MM.1S (cell line): ENCODE measurements at regions not wholly inside any gene's neighbourhood (a gene's known extent, or its start where the extent isn't known, plus 50 kb on each side); places are given as distances from the start of the nearest gene placed in this dataset.

Source experiments
- DNase-seq: peaks from one replicate; pipeline ENCODE4 v3.0.0-alpha.2; 2015
- H2AFZ ChIP-seq: fragments of 300-600 bp; sonication (generic); 2 replicates; pipeline ENCODE4 v1.6.0; 2016; ENCODE audit warnings: antibody characterized with exemption, low read length
- H3F3A ChIP-seq: fragments of 300-600 bp; sonication (generic); 2 replicates; pipeline ENCODE4 v1.6.1; 2016; ENCODE audit warnings: mild to moderate bottlenecking, antibody characterized with exemption, low read length, moderate library complexity, mixed read lengths; ENCODE audit not compliant: insufficient read depth
- H3K27ac ChIP-seq: fragments of 300-600 bp; sonication (generic); 2 replicates; pipeline ENCODE4 v1.5.1; 2016; ENCODE audit warnings: mild to moderate bottlenecking, low read length
- H3K27me3 ChIP-seq: fragments of 300-600 bp; sonication (generic); replicated peaks from 2 replicates; pipeline ENCODE4 v1.6.0; 2016; ENCODE audit warnings: low read length; ENCODE audit not compliant: insufficient read depth
- H3K36me3 ChIP-seq: fragments of 300-600 bp; sonication (generic); replicated peaks from 2 replicates; pipeline ENCODE4 v1.6.1; 2016; ENCODE audit warnings: mild to moderate bottlenecking, low read length, mixed read lengths; ENCODE audit not compliant: insufficient read depth
- H3K4me1 ChIP-seq: fragments of 300-600 bp; sonication (generic); 2 replicates; pipeline ENCODE4 v1.6.1; 2016; ENCODE audit warnings: low read length, mixed read lengths
- H3K4me2 ChIP-seq: fragments of 300-600 bp; sonication (generic); 2 replicates; pipeline ENCODE4 v1.6.0; 2016; ENCODE audit warnings: low read depth, low read length
- H3K4me3 ChIP-seq: fragments of 300-600 bp; sonication (generic); 2 replicates; pipeline ENCODE4 v1.5.1; 2016; ENCODE audit warnings: low read length, mixed read lengths
- H3K79me2 ChIP-seq: fragments of 300-600 bp; sonication (generic); 2 replicates; pipeline ENCODE4 v1.6.1; 2016; ENCODE audit warnings: mixed run types, low read length, mixed read lengths
- H3K9ac ChIP-seq: fragments of 300-600 bp; sonication (generic); 2 replicates; pipeline ENCODE4 v1.6.1; 2016; ENCODE audit warnings: low read length, mixed read lengths
- H3K9me2 ChIP-seq: fragments of 300-600 bp; sonication (generic); replicated peaks from 2 replicates; pipeline ENCODE4 v1.6.1; 2016; ENCODE audit warnings: mild to moderate bottlenecking, low read length, mixed read lengths; ENCODE audit not compliant: insufficient read depth
- H3K9me3 ChIP-seq: fragments of 300-600 bp; sonication (generic); replicated peaks from 2 replicates; pipeline ENCODE4 v1.6.1; 2016; ENCODE audit warnings: mild to moderate bottlenecking, low read length, mixed read lengths; ENCODE audit not compliant: insufficient read depth
- H4K20me1 ChIP-seq: fragments of 300-600 bp; sonication (generic); 2 replicates; pipeline ENCODE4 v1.6.1; 2016; ENCODE audit warnings: mild to moderate bottlenecking, low read length, moderate library complexity, mixed read lengths; ENCODE audit not compliant: insufficient read depth
- EZH2 ChIP-seq: fragments of 300-600 bp; sonication (generic); optimal IDR thresholded peaks from 2 replicates; pipeline ENCODE3; 2017; ENCODE audit warnings: low read depth, mild to moderate bottlenecking, antibody characterized with exemption, low read length, mixed read lengths
- EZH2phosphoT487 ChIP-seq: fragments of 300-600 bp; sonication (generic); IDR thresholded peaks from 2 replicates; pipeline ENCODE4 v1.6.1; 2018; ENCODE audit warnings: antibody characterized with exemption, low read length
- TF ChIP-seq, protein P1 (sequence below): fragments of 300-600 bp; sonication (generic); IDR thresholded peaks from 2 replicates; pipeline ENCODE4 v1.5.1; 2016; ENCODE audit warnings: antibody characterized with exemption, low read length, mixed read lengths

GRCh38 chr1:198105185-198105584 is 51.6 kb upstream of the NEK7 start:
- Histone ChIP-seq H3K79me2 (no peaks in the 10 kb centered on the region), H3K4me1 (no peaks in the 10 kb centered on the region), H3K9me2 (no peaks in the 10 kb centered on the region), H3K36me3 (no peaks in the 10 kb centered on the region), H3K27ac (no peak overlapping the region), H3F3A (no peaks in the 10 kb centered on the region), H4K20me1 (no peaks in the 10 kb centered on the region), H3K9ac (no peak overlapping the region), H3K9me3 (no peaks in the 10 kb centered on the region), H3K27me3 (no peaks in the 10 kb centered on the region), H3K4me2 (no peak overlapping the region), H3K4me3 (no peak overlapping the region), H2AFZ (no peak overlapping the region)
- no peak for DNase-seq
- TF ChIP-seq EZH2phosphoT487, result no peak
- TF ChIP-seq EZH2, result no peak
- TF ChIP-seq, protein P1, sequence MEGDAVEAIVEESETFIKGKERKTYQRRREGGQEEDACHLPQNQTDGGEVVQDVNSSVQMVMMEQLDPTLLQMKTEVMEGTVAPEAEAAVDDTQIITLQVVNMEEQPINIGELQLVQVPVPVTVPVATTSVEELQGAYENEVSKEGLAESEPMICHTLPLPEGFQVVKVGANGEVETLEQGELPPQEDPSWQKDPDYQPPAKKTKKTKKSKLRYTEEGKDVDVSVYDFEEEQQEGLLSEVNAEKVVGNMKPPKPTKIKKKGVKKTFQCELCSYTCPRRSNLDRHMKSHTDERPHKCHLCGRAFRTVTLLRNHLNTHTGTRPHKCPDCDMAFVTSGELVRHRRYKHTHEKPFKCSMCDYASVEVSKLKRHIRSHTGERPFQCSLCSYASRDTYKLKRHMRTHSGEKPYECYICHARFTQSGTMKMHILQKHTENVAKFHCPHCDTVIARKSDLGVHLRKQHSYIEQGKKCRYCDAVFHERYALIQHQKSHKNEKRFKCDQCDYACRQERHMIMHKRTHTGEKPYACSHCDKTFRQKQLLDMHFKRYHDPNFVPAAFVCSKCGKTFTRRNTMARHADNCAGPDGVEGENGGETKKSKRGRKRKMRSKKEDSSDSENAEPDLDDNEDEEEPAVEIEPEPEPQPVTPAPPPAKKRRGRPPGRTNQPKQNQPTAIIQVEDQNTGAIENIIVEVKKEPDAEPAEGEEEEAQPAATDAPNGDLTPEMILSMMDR, result no peak

DNA sequence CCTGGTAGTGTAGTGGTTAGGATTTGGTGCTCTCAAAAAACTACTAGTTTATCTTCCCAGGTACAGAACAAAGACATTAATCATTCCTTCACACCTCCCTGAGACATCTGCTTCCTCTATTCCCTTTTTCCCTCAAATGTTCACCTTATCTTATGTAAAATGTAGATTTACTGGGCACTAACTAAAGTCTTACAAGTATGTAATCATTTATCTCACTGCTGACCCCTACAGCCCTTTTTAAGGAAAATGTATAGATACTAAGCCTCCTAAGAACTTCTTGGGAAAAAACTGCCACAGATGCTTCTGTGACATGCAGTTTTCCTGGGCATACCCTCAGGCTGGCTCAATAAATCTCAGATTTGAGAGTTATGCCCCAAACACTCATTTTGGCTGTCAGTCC is 50.8 kb upstream of the NEK7 start:
- Histone ChIP-seq H3F3A (no peaks in the 10 kb centered on the region), H3K9me3 (no peaks in the 10 kb centered on the region), H3K9me2 (no peaks in the 10 kb centered on the region)

More for the DNA sequence above, 50.8 kb upstream of the NEK7 start:
- no peak overlapping the region for H2AFZ ChIP-seq
- H4K20me1 ChIP-seq, result no peaks in the 10 kb centered on the region
- TF ChIP-seq, protein P1, result no peak
- TF ChIP-seq EZH2, result no peak
- TF ChIP-seq EZH2phosphoT487, result no peak
- H3K79me2 ChIP-seq, result no peaks in the 10 kb centered on the region
- no peaks in the 10 kb centered on the region for H3K4me1 ChIP-seq
- no peak for DNase-seq
- H3K4me2 ChIP-seq, result no peak overlapping the region
- H3K4me3 ChIP-seq, result no peak overlapping the region
- H3K27ac ChIP-seq, result no peak overlapping the region
- H3K36me3 ChIP-seq, result no peaks in the 10 kb centered on the region
- H3K9ac ChIP-seq, result no peak overlapping the region
- H3K27me3 ChIP-seq, result no peaks in the 10 kb centered on the region
